HG02852 (cell line): ENCODE measurements at regions not wholly inside any gene's neighbourhood (a gene's known extent, or its start where the extent isn't known, plus 50 kb on each side); places are given as distances from the start of the nearest gene placed in this dataset.

Source experiments
- ATAC-seq: cut with Tn5 transposase; IDR thresholded peaks from one replicate; pipeline ENCODE4 v1.9.1; 2021; ENCODE audit warnings: mild to moderate bottlenecking, moderate library complexity; ENCODE audit not compliant: unreplicated experiment

DNA sequence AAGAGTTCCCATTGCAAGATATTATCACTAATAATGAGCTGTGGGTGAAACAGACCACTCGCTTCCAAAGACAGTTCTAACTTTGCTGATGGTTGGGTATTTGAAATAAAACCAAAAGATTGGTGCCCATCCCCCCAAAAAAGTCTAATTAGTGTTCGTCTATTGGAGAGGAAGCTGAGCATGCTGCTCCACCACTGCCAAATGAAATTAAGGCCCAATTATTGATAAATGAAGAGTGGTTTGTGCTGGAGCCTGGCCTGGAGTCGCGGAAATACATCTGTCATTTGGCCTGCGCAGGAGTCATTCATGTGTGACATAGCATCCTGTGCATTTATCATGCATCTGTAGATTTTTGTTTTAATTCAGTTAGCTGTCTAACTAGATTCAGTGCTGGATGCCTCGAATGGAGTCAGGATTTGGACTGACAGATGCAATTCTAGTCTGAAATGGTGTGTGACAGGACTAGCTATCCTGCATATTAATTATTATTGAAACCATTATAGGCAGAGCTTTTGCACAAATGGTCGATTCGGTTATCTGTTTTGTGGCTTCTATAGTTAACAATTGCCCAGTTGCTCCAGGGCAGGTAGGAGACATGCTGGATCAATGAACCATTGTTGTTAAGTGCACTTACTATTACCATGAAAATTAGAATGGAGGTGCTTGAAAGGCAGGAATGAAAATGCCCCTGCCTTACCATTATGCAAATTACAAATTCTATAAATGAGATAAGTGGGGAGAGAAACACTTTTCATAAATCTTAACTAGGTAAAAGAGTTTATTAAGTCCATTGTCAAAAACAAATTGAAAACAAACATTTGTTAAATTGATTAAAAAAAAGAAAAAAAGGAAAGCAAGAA is 450.4 kb upstream of the TCF4 start:
- ATAC-seq, result no peak

DNA sequence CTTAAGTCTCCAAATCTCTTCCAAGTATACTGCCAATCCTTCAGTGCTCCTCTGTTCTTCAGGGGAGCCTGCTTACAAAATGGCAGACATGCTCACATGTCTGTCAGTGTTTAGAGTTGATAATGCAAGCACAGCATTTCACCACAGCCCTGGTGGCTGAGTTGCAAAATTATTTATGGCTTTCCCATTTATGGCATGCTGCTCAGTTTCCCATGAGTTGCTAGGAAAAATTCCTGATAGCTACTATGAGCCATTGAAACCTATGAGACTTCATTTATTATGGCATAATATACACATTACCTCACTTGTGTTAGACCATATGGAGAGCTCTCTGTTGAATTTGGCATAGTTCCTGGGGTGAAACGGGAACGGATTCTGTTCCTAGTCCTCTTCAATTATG is 448.7 kb upstream of the TCF4 start:
- no peak for ATAC-seq

GRCh38 chr18:56035546-56035945 is 447.6 kb upstream of the TCF4 start:
- no peak for ATAC-seq

- no peak for ATAC-seq
These were observed 447.0 kb upstream of the TCF4 start for GRCh38 chr18:56034949-56035348.

DNA sequence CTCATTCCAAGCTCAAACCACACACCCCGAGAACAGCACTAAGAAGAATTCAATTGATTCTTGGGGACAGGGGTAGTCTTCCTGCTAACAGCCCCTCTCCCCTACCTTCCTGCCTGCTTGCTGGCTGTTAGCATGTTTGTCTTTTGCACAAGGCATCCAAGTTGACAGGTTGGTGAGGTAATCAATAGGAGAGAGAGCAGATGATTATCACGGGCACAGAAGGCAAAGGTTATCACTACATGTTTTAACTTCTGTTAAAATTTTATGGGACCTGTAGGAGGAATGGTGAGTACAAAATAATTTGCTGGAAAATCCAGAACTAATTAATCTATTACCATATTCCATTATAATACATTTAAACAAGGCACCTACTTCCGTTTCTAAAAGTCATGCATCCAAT is 442.1 kb upstream of the TCF4 start:
- ATAC-seq, result no peak

GRCh38 chr18:56028514-56028913 is 440.5 kb upstream of the TCF4 start:
- no peak for ATAC-seq

GRCh38 chr18:56026509-56026908 is 438.5 kb upstream of the TCF4 start:
- ATAC-seq, result no peak

DNA sequence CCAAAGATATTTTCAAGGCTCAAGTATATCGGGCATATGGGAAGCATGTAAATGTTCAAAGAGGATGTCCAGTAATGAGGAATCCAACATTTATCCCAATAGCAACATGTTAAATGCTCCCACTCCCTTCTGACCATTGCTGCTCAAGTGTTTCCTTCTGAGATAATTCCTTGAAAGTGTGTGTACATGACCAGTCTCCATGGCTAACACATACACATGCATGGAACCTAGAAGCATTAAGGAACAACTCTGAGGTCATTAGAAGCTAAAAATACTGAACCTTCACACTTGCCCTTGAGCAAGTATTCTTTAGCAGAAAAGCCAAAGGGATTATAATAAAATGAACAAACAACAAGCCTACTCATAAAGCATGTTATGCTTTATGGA is 433.8 kb upstream of the TCF4 start:
- no peak for ATAC-seq

GRCh38 chr18:56021136-56021808 is 433.3 kb upstream of the TCF4 start:
- no peak for ATAC-seq

DNA sequence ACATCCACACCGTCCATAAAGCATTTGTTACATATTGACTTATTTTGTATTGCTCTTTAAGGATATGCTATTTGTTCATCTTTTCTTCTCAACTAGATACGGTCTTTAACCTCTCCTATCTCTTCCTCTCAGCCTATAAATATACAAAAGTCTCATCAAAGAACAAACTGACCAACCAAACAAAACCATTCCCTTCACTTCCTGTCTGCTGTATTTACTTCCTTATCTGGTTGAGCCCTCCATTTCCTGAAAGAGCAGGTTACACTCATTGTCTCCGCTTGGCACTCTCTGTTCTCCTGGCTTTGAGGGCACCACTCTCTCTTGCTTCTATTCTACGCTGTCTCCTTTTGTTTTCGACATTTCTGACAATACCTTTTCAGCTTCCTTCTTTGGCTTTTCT is 431.9 kb upstream of the TCF4 start:
- no peak for ATAC-seq

GRCh38 chr18:56019156-56019555 is 431.2 kb upstream of the TCF4 start:
- no peak for ATAC-seq

DNA sequence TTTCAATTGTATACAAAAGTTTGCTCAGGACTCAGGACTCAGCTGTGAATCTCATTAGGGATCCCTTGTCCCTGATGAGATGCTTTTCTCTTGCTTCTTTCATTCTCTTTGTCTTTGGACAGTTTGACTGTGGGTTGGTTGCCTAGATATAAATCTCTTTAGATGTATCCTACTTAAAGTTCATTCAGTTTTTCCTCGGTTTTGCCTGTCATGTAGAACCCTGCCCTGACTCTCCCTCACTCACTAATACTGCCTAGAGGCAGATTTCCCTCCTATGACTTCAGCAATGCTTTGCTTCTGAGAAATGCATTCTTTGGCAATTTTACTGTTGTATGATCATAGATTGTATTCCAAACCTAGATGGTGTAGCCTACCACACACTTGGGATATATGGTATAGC is 421.4 kb upstream of the TCF4 start:
- no peak for ATAC-seq

- ATAC-seq, result no peak
These were observed 415.7 kb upstream of the TCF4 start for GRCh38 chr18:56003720-56004088.

DNA sequence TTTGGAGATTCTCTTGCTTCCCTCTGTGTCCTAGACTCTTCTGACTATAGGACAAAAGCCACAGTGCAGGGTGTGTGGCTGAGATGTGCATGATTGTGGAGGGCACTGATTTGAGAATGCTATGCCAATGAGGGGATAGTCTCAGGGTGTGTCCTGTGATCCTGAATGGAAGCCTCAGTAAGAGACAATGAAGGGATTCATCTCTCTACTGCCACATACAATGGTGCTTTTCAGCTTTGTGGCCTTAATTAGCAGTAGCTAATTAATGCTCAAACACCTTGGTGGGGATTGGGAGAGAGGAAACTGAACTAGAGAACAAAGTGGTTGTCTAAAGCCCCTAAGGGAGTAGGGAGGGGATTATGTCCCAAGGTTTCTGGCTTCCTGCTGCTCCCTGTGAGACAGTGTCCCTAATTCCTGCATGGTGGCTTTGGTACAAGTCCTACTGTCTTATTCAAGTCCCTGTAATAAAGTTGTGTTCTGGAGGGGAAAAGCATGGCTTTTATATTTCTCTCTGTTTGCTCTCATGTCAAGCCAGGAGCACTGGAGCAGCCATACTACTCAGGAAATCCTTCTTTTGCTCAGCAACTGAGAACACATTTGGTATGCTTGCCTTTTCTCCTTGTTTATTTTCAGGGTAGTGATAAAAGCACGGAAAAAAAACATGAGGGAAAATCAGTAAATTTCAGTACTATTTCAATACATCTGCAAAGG is 415.2 kb upstream of the TCF4 start:
- ATAC-seq, result no peak

DNA sequence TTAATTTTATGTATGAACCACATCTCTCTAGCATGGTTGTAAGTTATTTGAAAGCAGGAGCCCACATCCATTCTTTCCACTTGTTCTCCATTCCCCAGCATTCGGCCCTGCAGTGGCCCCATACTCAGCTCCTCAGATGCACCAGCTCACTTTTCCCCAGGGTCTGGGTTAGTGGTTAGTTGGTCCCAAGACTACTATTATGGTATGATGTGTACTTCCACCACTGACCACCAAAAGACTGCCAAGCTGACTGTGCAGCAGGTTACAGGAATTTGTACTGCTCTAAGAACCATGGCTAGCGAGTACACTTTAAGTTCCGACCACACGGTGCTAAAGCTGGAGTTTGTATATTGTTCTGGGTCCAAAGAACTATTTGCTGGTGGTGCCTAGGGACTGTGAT is 413.6 kb upstream of the TCF4 start:
- no peak for ATAC-seq

- ATAC-seq, result no peak
These were observed 412.0 kb upstream of the TCF4 start for GRCh38 chr18:56000041-56000440.

GRCh38 chr18:55999641-56000040 is 411.6 kb upstream of the TCF4 start:
- no peak for ATAC-seq

DNA sequence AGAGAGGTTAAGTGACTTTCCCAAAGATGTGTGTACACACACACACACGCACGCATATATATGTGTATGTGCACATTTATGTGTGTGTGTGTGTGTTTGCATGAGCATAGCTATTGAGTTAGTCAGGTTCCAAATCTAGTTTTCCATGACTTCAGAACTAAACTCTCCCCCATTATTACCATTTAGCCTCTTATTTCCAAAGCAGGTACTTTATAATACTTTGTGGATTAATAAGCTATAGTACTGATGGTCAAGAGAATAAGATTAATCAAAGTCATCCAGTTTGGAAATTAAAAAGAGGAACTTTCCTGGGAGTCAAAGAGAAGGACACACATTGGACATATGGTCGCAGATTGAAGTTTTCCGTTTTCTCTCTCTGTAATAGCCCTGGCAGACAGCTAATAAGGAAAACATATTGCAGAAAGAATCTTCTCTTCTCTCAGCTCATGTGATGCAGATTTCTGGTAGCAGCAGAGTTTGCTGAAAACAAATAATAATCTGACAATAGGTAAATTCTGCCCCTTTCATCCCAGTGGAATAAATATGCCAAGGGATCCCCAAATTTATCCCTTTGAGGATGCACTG is 410.9 kb upstream of the TCF4 start:
- ATAC-seq, result no peak

DNA sequence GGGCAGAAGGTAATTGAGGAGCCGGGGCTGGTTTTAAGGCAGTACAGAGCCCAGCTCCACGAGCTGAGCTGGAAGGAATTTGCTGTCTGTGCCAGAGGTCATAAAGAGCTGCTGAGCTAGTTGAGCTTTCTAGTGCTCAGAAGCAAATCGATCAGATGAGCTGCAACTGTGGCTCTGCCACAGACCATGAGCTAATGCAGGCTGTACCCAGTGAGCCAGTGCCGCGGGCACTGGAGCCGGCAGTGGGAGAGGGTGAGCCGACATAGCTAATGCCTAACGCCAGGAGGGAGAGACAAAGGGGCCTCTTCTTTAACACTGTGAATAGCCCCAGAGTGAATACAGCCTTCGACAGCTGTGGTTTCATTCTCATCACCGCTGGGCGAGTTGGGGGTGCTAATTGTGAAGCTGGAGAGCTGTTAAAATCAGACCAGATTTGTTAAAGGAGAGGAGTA is 410.1 kb upstream of the TCF4 start:
- no peak for ATAC-seq

GRCh38 chr18:55997151-55997561 is 409.2 kb upstream of the TCF4 start:
- no peak for ATAC-seq

DNA sequence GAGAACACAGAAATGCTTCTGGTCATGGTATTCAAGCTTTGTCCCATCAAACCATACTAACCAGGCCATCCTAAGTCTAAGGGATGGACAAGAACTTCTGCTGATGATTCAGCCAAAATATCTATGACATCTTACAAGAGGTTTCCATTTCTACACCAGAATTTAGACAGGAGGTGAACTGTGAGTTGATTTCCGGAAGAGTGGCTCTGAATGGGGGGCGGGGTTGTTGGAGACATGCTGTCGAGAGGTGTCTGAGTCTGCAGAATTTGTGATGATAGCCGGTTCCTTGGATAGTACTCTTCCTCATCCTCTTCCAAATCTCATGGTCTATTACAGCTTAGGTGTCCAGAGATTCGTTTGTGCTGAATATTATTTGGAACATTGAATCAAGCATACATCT is 408.7 kb upstream of the TCF4 start:
- no peak for ATAC-seq

DNA sequence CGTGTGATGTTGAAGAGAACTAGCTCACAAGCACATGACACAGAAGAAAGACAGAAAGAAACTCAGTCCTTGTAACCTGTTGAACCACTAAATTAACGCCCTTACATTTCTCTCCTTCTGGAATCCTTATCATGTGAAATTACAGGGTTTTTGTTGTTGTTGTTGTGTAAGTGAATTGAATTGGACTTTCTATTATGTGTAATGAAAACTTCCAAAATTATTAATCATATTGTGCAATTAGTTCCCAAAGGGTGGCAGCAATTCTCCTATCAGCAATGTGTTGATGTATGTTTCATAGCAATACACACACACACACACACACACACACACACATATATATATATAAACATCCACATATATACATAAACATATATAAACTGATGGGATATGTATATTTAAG is 402.2 kb upstream of the TCF4 start:
- no peak for ATAC-seq
